CD4-positive, alpha-beta T cell treated with Interleukin-15 for 1 hour (primary cell): ENCODE measurements at regions not wholly inside any gene's neighbourhood (a gene's known extent, or its start where the extent isn't known, plus 50 kb on each side); places are given as distances from the start of the nearest gene placed in this dataset.

ENCODE experiments used
- DNase-seq: peaks from one replicate; pipeline ENCODE4 v3.0.0-alpha.2; 2020

DNA sequence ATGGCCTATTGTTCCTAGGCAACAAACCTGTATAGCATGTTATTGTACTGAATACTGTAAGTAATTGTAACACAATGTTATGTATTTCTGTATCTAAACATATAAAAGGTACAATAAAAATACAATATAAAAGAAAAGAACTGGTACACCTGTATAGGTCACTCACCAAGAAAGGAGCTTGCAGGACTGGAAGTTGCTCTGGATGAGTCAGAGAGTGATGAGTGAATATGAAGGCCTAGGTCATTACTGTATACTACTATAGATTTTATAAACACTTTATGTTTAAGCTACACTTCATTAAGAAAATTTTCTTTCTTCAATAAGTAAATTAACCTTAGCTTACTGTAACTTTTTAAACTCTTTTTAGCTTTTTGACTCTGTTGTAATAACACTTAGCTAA lies 559.9 kb downstream of the PLPP3 start:
- no peak for DNase-seq

DNA sequence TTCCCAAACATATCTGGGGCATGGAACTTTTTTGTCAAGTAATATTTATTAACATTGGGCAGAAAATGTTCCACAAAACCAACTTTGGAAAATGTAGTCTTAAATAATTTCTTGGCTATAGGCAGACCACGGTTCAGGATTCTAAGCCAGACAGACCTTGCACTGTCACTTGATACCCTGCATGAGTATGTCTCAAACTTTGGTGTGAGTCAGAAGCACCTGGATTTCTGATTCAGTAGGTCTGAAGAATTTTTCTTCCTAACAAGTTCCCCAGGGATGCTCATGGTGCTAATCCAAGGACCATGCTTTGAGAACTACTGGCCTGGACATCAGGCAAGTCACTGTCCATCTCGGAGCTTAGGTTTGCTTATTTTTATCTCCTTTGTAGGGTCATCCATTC lies 562.0 kb downstream of the PLPP3 start:
- DNase-seq = no peak

DNA sequence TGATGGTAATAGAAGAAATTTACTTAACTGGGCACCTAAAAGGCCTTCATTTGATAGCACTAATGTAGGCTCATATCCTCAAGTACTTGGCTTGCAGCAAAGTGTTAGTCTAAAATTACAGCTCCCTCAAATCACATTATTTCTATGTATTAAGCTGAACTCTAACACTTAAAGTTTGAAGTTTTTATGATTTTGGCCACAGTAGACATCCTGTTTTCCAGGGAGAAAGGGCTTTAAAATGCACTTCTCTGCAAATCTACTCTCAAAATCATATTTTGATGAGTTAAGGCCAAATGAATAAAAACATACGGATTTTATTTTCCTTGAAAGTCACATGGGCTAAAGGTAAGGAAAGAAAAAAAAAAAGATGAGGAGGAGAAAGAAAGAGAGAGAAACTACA lies 575.5 kb downstream of the PLPP3 start:
- DNase-seq = no peak

DNA sequence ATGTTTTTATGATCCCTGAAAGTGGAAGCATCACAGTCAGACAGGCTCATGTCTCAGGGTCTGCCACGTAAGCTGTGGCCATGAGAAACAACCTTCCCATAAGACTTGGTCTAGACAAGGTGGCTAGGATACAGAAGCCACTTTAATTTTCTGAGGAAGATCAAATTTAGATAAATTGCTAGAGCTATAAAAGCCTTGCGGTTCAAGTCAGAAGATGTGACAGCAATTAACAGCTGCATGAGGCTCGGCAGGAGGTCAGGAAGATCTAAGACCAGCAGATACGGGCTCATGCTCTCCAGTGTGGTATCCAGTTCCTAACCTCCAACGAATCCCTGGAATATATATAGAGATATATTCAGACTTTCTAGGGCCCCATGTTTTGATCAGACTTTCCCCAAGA lies 577.1 kb downstream of the PLPP3 start:
- DNase-seq = no peak

DNA sequence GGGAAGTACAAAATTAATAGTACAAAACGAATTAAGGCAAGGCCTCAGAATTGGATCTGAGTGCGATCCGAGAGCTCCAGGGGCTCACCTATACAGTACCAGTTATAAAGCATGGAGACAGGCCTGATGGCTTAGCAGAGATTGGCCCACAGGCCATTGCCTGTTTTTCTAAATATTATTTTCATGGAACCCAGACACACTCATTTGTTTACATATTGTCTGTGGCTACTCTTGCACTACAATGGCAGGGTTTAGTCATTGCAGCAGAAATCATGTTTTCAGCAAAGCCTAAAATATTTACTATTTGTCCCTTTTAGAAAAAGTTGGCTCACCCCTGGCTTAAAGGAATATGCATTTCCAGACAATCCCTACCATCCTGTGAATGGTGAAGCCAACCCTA lies 578.9 kb downstream of the PLPP3 start:
- DNase-seq = no peak

DNA sequence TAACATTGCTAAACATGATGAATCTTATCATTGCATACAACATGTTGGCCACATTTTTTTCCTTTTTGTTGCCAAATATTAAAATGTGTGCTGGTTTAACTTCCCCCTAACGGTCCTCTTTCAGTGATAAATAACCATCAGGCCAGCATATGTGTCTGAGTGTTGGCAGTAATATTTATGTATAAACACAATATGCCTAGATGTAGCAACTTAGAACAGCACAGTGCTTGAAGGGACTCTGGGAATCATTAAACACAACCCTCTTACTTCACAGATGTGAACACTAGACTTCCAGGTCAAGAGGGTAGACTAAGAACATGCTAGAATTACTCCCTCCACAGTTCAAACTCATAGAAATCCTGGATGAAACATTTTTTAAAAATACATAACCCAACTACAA lies 581.8 kb downstream of the PLPP3 start:
- DNase-seq = no peak

DNA sequence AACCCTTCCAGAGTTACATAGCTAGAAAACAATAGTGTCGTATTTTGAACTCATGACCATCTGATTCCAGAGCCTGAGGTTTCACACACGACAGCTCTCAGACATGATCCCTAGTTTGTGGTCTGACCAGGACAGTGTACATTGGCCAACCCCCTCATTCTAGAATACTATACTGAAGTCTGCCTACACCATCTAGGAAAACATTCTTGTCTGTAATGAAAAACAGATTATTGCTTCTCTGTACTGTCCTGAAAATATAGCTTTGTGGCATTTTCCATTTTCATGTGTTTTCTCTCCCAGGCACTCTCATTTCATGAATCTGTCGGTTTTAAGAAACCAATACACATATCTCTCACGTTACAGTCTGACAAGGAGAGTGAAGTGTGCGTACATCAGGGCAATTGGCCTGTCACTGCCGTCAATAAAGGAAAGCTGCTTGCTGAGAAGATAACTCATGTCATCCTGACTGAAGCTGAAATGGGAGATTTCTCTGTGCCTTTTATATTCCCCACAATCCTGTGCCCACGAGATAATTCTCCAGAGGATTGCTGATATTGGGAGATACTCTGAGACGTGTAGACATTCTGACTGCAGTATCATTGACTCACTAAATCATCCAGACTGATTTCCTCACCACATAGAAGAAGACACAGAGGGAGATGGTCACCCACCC lies 585.6 kb downstream of the PLPP3 start:
- DNase-seq = no peak

DNA sequence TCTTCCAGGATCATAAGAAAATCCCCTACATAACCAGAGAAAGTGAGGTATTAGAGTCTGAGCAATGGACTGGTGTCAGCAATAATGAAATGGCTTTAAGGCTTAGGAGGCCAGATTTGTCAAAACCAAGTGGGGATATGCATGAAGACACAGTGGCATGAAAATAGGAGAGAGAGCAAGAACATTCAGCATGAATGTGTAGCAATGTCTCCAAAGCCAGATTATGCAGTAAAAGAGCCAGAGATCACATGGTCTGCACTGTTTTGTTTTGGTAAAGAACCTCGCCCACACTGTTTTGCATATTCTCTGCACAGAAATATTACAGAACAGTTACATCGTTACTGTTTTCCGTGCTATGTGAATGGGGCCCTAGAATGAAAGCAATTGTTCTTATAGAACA lies 589.4 kb downstream of the PLPP3 start:
- DNase-seq = no peak

DNA sequence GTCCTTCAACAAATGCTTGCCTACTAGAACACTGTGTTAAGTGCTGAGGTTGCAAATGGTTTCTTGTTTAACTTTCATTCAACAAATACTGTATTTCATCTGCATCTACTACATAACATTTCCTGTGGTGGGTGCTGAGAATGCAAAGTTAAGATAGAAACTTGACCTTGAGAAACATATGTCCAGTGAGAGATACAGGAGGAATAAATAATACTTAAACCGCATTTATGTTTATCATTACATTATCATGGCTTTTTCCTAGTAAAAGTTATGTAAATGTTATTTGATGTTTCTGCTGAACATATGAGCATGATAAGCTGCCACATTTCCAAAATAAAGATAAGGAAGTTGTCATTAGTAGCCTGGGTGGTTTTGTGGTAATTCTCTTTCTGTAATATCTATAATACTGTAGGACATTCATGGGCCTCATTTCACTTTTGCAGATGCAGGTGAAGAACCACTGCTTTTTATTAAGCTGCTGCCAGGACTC lies 590.4 kb downstream of the PLPP3 start:
- no peak for DNase-seq

DNA sequence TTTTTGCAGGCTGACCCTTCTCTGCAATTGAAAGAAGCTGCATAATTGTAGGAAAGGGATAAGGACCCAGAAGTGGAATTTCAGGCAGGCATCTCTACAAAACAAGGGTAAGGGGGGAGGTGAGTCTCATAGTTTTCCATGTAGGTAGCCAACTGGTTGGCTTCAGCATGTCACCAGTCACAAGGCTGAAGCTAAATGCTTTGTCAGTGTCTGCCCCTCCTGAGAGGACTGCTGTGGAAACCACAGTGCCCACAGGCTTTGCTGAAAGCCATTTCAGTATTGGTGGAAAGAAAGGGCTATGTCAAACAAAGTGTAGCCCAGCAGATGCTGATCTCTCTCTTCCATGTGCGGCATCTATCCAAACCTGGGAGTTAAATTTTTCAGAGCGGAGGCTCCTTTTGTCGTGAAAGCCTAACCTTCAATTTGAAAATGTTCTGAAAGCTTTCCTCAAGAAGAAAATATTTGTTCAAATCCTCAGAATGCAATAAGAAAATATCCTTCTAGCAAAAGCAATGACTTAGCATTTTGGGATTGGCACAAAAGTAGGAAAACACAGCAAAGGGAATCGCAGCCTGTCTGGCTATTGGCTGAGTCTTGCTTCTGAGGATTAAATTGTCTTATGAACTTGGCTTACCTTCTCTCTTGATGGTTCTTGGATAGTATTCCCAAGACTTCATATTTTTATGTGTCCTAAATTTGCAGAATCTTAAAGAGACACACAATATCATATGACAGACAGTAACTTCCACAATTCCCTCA lies 591.7 kb downstream of the PLPP3 start:
- DNase-seq = no peak

DNA sequence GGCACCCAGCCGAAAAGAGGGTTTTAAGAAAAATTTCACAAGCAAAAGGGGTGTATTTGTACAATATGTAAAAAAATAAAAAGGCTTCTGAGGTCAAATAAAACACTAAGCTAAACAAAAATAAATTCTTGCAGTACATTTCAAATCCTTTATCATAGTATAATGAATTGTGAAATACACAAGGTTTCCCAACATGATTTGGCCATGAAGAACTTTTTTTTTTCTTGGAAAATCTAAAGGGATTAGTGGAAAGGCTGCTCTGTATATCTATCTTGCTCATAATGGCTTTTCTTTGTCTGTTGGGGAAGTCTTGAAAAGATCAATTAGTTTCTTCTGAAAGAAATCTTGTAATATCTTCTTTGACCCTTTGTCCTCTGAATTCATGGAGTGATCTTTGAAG lies 593.4 kb downstream of the PLPP3 start:
- no peak for DNase-seq

DNA sequence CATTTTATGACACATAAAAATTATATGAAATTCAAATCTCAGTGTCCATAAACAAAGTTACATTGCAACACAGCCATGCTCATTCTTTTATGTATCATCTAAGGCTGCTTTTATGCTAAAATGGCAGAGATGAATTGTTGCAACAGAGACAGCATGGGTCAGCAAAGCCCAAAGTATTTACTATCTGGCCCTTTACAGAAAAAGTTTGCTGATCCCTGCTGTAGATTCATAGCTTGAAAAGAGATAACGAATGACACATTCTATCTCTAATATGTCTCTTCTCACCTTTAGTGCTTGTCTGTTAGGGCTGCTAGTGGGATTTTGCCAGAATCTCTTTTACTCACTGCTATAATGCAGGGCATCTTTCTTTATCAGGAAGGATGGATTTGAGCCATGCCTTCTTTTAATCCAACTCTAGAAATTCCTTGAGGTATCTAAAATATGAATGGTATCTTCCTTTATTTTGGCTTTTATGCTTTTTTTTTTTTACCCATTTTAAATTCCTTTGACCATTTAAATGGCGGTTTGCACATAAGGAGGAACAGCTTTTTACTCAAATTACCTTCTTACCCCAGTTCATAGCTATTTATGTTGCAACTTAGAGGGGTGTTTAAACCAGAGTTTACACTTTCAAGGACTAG lies 598.2 kb downstream of the PLPP3 start:
- no peak for DNase-seq

DNA sequence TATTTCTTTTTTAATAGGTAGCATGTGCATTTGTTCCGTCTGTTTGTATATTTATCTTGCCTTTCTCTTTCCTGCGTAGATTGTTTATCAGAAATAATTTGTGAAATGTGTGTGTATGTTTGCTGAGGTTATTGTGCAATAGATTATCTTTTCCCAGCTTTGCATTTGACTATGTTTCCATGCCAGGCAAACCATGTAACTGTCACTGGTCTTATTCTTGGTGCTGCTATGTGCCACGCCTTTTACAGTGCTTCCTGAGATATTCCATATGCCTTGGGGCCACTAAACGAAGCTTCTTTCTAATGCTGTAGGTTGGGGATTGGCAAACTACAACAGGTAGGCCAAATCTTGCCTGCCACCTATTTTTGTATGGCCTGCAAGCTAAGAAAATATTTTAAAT lies 598.8 kb downstream of the PLPP3 start:
- DNase-seq = no peak

DNA sequence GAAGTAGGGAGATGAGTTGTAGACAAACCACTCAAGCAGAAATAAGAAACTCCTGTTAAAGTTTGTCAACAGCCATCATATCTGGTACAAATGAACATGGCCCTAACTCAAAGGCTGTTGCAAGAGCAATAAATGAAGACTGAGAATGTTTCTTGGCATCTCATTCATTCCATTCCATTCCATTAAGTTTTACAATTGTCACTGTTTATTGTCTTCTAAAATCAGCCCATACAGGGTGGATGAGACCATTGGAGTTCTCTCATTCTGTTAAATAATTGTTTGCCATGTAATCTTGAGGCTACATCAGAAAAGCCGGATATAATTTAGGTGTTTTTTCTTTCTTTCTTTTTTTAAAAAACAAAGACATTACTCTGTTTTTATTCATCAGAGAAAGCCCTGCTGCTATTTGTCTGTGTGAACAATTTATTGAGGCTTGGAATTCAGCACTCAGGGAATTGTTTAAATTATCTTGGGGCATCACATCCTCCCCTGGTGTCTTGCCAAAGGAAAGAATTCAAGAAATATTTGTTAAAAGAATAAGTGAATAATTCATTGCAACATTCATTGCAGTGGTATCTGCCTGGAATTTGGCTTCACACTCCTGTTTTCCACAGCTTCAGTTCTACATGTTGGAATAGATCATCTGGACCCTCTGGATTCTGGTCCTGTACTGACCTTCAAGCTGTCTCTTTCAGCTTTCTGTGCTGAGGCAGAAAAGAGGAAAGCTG lies 604.5 kb downstream of the PLPP3 start:
- DNase-seq = no peak

DNA sequence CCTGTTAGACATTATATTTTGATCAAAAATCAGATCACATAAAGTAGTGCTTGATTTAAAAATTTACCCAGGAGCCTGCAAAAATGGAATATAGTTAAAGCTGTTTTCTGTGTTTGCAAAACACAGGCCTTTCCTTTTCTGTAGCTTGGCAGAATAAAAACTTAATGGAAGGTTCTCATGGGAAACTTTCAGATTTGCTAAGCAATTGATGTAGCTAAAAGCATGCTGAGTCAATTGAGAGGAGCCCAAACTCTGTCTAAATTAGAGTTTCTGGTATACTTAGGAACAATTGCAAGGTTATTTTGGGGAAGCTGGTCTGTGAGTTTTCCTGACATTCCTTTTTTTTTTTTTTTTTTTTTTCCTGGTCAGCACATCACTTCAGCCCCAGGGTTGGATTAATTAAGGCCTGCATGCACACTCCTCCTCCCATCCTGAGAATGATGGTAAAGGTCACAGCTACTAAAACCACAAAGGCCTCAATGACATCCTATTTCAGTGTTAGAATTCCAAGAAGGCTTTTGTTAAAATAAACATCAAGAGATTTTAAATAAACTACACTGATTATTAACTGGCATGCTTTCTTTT lies 608.7 kb downstream of the PLPP3 start:
- DNase-seq = no peak

DNA sequence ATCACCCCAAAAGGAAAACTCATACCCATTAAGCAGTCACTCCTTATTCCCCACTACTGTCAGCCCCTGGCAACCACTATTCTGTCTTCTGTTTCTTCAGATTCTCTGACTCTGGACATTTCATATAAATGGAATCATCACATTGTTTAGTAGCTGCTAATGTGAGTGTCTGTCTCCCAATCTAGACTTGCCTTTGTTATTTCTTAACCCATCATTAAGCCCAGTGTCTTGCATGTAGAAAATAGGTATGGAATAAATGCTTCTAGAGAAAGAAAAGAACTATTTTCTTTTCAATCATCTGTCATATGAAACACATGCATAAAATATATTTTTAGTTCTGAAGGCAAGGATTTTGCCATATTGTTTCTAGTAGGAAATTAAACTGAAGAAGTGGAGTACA lies 610.0 kb downstream of the PLPP3 start:
- no peak for DNase-seq

DNA sequence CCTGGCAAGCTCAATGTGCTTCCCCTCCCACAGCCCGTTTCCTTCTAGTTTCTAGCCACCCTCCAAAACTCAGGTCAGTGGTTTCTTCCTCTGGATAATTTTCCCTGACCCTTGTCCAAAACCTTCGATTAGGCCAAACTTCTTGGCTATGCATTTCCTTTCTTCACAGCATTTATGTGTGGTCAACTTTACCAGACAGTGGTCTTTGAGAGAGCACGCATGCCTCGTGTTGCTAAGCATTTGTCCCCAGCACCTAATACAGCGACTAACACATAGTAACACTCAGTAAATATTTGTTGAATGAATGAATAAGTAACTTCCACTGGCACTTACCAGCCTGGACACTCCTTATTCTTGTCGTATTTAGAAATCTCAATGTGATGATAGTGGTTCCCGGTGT lies 610.7 kb downstream of the PLPP3 start:
- DNase-seq = no peak

DNA sequence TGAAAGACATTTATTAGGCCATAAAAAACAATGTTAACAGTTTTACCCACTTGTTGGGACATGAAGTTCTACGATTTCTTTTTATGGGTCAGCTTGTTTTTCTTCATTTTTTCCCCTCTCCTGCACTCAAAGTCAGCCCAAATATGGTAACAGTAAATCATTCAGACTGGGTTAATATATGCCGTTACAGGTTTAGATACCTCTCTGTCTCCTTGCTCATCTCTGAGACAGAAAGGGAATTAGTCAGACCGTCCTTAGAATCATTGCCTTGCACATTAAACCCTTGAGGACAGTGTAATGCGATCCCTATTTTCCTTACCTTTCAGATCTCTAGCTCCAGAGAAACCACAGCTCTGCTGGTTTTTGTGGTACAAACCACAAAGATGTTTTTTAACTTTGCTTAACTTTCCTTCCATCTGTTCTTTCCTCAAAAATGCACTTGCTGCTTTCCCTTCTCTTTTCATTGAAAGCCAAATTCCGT lies 613.3 kb downstream of the PLPP3 start:
- no peak for DNase-seq

DNA sequence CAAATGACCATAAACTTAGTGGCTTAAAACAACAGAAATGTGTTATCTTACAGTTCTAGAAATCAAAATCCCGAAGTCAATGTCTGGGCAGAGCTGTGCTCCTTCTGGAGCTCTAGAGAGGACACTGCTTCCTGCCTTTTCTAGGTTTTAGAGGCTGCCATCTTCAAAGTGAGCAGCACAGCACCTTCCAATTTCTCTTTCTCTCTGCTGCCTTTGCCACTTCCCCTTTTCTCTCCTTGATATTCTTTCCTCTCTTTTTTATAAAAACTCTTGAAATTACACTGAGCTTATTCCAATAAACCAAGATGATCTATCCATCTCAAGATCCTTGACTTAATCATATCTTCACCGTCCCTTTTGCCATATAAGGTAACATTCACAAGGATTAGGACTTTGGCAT lies 616.9 kb downstream of the PLPP3 start:
- DNase-seq = no peak

DNA sequence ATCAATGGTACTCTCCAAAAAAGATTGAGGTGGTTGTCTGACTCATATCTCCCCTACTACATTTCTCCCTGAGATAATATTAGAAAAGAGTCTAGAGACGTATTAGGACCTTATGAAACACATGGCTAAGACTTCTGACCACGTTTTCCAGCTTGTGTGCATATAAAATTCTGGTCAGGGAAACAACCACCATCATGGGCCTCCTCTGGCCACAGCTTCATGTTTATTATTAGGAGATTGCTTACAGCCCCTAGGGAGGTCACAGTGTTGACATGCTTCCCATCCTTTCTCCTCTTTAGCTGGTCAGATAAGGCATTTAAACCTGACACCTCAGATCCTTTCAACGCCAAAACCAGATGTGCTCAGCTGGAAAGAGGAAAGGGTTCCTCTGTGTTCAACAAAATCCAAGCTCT lies 620.2 kb downstream of the PLPP3 start:
- DNase-seq = no peak

DNA sequence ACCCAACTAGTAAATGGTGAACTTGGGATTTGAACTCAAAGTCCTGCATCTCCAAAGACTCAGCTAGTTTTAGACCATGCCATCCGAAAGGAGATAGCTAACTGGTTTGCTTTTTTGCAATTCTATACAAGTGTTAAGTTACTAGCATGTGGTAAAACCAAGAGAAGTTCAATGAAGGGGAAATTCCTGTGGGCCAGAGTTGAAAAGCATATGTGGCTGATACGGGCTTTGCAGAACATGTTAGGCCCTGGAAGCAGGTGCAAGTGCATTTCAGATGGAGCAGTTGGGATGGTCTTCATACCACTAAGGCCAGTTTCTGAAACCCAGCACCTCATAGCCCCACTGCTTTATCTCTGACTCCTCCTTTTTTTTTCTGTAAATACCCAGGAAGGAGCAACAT lies 620.9 kb downstream of the PLPP3 start:
- no peak for DNase-seq

DNA sequence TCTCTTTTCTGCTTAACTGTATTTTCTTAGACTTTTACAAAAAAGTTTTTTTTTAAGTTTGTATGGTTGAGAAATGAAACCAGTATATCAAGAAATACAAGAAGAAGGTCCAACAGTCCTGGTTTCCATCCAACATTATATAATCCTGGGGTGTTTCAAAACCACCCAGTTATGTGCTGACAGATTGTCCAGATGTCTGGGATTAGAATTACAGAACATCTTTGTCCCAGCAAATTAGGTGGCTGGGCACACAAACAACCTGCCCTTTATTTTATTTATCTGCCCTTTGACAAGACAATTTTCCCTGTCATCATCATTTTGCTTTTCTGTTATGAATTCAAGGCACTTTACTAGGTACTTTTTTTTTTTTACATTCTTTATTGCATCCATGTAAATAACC lies 622.1 kb downstream of the PLPP3 start:
- DNase-seq = no peak

DNA sequence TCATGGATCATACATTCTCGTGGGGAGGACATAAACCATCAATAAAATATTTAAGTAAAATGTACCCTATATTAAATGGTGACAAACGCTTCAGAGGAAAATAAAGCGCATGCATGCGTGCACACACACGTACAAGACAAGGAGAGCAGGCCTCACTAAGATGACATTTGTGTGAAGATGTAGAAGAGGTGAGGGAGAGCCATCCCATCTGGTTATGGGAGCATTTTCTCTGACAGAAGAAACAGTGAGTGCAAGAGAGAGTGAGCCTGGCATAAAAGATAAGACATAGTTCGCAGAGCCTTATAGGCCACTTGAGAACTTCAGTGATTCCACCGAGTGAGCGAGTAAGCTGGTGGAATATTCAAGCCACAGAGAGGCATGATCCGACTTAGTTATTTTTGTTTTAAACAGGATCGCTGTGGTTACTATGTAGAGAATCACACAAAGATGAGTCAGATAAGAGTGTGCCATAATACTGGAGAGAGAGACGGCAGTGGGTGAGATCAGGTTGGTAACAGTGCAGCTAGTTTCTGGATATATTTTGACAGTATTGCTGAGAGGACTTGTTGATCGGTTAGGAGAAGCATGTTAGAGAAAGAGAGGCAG lies 624.2 kb downstream of the PLPP3 start:
- DNase-seq = no peak
